Right renal cortex interstitium (tissue), 3 donors: ENCODE measurements at regions not wholly inside any gene's neighbourhood (a gene's known extent, or its start where the extent isn't known, plus 50 kb on each side); places are given as distances from the start of the nearest gene placed in this dataset.

Experiments
- DNase-seq, 3 donors: peaks; one replicate each; pipeline ENCODE4 v3.0.0-alpha.2; 2013; ENCODE audit warnings: low read depth in 3 of 3, low spot score in 2 of 3

GRCh38 chr11:36729825-36730224 lies 131.8 kb upstream of the RAG2 start:
- no peak for DNase-seq

- no peak for DNase-seq
Observed at GRCh38 chr11:36726420-36726819, 128.4 kb upstream of the RAG2 start.

GRCh38 chr11:36724742-36725385 lies 126.8 kb upstream of the RAG2 start:
- DNase-seq: no peak

- DNase-seq: no peak
Observed at GRCh38 chr11:36722421-36722820, 124.4 kb upstream of the RAG2 start.

- DNase-seq: no peak
Observed at GRCh38 chr11:36719358-36720107, 121.5 kb upstream of the RAG2 start.

- no peak for DNase-seq
Observed at GRCh38 chr11:36718451-36718850, 120.4 kb upstream of the RAG2 start.

- no peak for DNase-seq
Observed at GRCh38 chr11:36713715-36714114, 115.7 kb upstream of the RAG2 start.

GRCh38 chr11:36711104-36711825 lies 113.2 kb upstream of the RAG2 start:
- DNase-seq: no peak
